NB4 (cell line): ENCODE measurements at regions not wholly inside any gene's neighbourhood (a gene's known extent, or its start where the extent isn't known, plus 50 kb on each side); places are given as distances from the start of the nearest gene placed in this dataset.

Experiments
- CTCF ChIP-seq: IDR thresholded peaks from one replicate; pipeline ENCODE4 v1.5.1; 2012; ENCODE audit warnings: low read depth, low read length
- MYC ChIP-seq: IDR thresholded peaks from 2 replicates; pipeline ENCODE4 v1.6.1; 2011; ENCODE audit warnings: low read depth, low read length
- POLR2A ChIP-seq: IDR thresholded peaks from 2 replicates; pipeline ENCODE4 v1.6.1; 2011; ENCODE audit warnings: mild to moderate bottlenecking; ENCODE audit not compliant: insufficient read length; ENCODE audit errors: extremely low read depth

GRCh38 chr3:124210899-124211298 is 219.0 kb upstream of the ROPN1 start:
- TF ChIP-seq CTCF = no peak
- no peak for TF ChIP-seq POLR2A
- TF ChIP-seq MYC = no peak
